Esophagus mucosa (tissue), 1 donor: ENCODE measurements at regions not wholly inside any gene's neighbourhood (a gene's known extent, or its start where the extent isn't known, plus 50 kb on each side); places are given as distances from the start of the nearest gene placed in this dataset.

ENCODE experiments used
- ATAC-seq: fragments of 200-7000 bp; cut with Tn5 transposase; one replicate; pipeline ENCODE4 v1.9.1; 2020
- donor health status: DM: yes; HTN: yes; CAD: no.

DNA sequence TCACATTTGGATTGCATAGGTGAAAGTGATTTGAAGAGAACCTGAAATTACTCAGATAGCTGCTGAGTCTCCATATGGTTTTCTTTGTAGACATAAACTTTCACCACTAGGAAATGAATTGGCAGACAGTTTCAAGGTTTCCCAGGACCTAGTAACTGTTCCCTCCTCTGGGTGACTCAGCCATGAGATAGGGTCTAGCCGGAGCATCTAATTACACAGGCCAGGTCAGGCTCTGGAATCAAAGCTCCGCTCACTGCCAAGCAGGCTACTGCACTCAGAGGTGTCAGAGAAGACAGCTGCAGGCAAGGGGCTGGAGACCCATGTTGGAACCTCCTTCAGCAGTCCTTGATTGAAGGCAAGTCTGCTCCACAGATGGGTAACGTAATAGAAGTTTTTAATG, 429.2 kb downstream of the TNS1 start:
- ATAC-seq, result no peak

DNA sequence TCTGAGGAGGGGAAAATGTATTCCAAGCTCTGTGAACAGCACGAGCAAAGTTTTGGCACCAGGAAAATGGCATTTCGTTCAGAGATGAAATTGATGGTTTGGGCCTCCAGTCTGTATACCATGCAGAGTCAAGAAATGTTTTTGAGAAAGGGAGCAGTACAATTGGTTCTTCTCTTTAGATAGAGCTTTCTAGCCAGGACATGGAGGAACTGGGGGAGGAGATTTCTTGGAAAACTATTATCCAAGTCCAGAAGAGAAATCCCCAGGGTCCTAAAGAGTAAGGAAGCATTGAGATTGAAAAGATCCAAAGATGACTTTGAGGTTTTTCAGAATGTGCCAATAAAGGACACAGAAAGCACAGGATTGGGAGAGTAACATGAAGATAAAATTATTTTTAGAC, 432.4 kb downstream of the TNS1 start:
- no peak for ATAC-seq

DNA sequence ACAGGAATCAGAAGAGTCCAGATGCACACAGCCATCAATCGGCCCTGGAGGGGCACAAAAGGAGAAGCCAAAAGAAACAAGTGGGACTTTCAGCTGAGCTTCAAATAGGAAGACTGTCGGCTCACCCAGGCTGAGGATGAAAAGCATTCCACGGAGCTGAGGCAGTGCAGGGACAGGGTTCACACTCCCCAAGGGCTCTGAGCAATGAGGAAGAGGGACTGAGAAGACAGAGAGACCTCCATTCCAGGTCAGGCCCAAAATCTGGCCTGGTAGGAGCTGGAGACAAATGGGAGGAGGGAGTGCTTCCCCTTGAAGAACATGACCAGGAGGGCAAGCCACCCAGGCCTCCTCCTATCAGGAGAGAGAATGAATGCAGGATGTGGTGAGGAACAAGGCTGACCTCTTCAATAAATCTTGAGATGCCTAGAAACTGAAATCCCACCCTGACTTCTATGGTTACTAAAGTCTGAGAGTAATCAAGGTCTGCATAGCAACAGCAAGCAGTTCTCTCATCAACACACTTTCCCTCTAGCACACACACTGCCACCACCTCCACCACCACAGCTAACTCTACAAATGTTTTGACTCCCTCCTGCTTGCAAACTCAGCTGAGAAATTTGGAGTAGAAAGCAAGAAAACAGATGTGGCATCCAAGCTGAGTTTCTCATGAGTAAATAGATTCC, 434.4 kb downstream of the TNS1 start:
- ATAC-seq, result no peak

DNA sequence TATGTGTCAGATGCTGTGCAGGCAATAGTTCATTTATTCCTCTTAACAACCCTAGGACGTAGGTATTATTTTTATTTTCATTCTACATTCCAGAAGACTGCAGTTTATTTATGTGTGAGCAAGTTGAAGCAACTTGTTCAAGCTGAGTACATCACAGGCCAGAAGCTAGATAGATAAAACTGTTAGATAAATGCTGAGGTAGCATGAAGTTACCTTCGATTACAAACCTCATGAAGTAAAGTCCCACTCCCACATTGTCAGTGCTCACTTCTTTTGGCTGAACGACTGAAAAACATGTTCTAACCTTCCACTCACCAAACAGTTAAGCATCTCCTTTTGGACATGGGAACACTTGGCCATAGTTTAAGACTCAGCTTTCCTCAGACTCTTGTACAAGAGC, 439.2 kb downstream of the TNS1 start:
- ATAC-seq, result no peak

DNA sequence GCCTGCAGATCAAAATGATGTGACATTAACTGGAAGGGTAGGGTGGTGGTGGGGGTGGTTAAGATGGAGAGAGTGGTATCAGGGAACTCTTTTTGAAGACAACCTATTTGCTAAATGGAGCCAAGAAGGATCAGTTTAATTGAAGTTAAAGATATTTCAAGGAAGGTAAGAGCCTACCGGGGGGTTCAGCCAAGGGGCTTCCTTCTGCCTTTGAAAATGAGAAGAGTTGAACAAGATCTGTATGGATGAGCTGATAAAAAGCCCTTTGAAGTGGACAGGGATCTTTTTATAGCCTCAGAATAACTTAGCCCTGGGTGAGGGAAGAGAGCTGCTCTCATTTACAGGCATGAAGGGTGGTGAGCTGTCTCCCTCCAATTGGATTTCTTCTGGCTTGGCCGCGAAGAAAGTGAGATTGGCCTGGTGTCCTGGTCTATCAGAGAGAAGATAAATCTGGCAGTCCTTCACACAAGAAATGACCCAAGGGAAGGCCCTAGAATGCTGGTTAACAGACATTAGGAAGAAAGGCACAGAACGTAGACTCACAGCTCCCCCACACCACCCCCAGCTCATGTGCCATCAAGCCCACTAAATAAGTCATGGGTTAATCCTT, 439.8 kb downstream of the TNS1 start:
- ATAC-seq, result no peak

DNA sequence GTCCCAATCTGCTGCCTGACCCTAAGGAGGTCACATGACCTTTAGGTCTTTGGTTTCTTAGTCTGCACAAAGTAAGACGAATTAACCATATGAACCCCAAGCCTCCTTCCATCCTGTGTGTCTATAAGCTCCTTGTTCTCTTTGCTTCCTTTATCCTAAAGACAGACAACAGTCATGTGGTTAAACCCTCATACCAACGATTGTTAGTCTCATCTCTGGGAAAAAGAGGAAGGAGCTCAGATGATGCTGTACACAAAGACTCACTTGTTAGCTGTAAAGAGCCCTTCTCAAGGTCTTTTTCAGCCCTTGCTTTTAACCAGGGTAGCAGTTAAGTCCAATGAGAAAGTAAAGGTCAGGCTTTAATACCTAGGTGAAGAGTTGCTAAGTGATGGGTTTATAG, 443.7 kb downstream of the TNS1 start:
- ATAC-seq, result no peak

DNA sequence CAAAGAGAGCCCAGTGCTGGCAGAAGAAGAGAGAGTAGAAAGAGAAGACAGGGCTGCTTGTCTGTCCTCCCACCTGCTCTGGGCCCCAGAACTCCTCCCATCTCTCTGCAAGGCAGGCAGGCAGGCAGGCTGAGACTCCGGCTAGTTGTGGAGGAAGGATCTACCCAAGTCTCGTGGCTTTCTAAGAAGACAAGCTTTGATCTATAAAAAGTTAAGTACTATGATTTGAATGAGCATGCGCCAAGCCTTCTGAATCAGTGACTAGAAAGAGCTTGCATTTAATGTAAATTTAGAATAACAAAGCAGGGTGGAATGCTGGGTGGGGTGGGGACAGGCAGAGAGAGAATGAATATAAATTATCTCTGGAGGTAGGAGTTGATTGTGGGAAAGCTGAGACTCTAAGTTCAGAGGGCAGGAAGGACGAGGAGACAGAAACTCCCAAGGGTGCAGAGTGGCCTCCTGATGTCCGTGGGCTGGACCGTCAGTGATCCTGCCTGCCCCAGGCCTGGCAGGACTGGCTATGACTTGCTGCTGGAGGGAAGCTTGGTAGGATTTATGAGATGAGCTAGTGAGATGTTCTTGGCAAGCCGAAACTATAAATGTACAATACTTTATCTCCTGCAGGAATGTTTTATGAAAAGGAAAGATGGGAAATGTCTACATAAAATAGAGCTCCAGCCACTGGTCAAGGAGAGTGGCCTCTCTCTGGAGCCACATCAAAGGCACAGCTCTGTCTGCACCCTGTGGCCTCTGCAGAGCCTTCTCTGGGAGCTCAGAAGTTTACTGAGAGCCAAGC, 447.5 kb downstream of the TNS1 start:
- peak; percentile 46 for ATAC-seq

DNA sequence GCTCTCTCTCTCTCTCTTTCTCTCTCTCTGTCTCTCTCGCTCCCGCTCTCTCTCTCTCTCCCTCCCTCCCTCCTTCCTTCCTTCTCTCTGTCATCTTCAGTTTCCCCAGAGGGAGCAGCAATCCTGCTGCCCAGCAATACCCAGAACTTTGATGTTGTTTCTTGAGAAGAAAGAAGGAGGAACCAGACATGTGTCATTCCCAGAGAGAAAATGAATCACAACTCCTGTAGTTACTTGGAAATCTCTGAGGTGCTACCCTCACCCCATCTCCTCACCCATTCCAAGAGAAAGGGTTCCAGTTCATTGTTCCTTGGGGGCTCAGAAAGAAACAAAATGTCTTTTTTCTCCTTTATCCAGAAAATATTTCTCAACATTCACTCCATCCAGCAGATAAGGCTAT, 449.1 kb downstream of the TNS1 start:
- no peak for ATAC-seq

DNA sequence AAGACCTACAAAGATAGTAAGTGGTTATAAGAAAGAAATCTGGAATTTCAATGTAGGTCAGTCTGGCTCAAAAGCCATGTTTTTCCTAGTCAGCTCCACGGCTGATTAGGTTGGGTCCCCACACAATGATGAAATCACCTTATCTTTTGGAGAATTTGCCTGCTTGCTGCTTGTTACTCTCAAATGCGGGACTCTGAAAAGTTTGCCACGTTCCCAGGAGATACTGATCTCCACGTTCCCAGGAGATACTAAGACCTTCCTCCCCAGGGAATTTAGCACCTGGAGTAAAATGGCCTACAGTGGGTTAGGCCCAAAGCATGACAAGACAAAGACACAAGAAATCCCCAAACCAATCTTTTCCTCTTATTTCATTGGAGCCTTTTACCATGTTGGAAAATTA, 449.6 kb downstream of the TNS1 start:
- no peak for ATAC-seq

DNA sequence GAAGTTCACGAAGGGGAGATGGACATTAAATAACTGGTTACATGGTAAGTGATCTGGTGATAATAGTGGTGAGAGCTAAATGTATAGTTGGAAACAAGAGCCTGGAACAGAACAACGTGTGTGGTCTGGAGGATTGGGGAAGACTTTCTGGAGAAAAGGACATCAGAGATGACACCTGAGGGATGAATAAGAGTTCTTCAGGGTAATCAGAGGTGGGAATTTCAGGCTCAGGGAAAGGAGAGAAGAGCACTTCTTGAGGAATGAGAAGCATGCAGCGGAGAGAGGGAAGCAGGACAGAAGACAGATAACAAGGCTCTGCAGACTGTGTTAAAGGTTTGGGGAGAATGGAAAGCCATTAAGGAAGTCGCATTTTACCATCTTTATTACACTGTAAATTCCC, 450.7 kb downstream of the TNS1 start:
- ATAC-seq, result no peak

DNA sequence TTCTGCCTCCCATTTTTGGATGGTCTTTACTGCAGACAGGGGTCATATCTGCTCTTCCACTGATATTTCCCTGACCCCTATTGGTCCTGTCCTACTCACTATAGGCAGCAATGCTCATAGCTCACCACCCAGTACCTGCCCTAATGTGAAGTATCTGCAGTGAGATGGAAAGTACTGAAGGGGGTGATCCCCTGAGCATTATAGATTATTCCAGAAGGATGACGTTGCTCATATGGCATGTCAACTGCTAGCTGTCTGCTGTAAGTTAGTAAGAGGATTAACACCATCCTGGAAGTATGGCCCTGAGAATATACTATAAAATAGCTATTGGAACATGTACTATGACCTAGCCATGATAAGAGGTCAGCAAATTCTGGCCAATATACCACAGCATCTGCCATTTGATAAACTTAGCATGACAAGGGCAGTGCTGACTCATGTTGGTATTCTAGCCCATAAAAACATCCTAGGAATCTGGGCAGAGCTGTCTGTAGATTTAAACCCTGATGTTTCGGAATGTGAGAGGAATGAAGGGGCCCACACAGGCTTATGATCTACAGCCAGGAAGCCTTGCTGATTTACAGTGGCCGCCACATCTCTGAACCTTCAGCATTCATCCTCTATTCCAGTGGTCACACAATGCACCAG, 451.4 kb downstream of the TNS1 start:
- ATAC-seq, result no peak

DNA sequence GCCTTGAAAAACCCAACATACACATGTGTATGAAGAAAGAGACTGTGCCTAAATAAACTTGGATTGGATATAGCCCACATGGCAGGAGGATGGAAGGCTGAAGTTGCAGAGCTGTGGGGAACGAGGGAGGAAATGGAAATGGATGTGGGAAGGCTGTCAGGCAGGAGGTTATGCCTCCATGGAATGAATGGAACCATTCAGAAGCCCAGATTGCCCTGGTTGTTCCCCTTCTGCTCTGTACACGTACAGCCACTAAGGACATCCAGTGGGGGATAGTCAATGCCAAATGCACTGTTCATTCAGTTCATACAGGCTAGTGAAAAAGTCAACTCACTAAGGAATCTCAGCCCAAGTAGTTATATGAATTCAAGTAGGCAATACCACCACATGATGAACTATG, 463.7 kb downstream of the TNS1 start:
- no peak for ATAC-seq

DNA sequence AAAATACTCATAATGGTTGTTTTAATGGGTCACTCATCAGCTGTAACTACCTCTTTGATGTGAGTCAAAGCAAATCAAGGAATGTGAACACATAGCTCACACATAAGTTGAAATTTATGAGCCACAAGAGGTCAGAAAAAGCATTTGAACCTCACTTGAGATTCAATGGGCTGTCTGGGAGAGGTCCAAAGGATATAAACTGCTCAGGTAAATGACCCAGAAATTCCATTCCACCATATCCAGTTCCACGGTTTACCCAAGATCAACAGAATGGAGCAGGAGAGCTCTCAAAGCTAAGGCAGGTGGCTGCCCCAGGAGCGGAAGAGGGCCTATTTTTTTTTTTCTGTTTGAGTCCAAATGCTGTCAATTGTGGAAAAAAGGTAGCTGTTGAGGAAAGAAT, 464.1 kb downstream of the TNS1 start:
- ATAC-seq, result no peak

DNA sequence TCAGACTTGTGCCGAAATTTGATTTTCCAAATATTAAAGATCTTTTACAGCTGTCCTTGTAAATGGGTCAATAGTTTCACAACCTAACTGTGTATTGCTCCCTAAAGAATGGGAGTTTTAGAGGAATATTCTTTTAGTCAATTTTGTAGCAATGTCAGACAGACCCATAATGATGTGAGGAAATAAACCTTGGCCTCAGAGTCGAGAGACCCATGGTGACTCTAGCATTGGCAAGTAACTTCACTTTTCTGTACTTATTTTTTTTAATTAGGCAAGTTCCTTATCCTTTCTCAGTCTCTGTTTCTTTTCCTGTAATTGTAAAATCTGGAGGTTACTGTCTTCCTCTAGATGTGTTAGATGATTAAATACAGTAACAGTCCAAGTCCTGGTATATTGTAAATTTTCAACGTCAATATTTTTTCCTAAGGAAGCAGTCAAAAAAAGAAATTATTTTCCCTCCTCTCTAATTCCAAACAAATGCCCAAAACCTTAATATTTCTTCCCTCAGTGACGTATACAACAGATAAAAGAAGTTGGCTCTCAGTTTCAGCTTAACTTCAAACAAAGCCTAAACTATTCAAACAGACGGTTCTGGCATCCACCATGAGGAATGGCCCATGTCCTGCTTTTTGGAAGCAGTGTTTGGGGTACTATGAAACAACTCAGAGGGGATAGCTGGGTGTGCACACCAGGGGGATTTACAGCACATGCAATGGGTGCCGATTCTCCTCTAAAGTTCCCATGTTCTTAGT, 466.7 kb downstream of the TNS1 start:
- ATAC-seq, result no peak

DNA sequence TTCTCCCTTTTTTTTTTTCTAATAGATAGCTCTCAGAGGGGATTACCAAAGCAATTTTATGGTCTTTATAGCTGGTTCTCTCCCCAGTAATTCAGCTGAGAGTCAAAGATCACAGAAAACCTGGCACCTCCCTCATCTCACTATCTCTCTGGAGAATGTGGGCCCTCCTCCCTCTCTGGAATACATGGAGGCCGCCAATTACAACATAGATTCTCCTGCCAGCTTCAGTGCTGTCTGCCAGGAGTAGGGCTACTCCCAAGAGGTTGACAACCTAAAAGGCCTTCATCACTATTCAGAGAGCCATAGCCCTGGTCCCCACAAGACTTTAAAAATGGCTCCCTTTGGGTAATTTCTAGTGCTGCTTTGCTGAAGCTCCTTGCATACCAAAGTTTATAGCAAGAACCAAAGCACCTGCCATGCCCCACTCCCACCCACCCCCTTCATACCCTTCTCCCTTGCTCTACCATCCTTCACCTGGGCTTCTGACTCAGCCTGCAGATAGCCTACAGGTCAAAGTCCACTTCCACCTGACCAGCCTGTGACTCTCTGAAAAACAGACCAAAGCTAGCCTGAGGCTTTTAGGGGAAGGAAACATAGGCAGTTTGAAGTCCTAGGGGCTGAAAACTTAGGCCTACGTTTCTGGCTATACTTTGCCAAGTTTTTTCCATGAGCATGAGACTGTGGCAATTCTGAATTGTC, 472.3 kb downstream of the TNS1 start:
- no peak for ATAC-seq

DNA sequence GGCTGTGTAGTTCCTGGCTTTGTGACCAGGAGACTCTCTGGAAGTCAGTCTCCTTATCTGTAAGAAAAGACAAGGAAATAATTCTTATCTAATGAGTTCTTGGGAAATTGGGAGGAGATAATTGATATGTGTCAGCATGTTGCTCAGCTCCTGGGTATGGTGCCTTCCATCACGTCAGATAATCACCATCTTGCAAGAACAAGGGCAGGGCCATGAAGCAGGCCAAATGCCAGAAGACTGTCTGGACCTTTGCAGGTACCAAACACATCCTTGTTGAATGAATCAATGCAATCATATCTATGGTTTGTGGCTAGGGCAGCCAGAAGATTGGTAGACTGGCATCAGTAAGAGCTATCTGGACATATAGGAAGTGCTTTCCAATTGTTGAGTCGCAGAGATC, 473.5 kb downstream of the TNS1 start:
- ATAC-seq, result no peak

DNA sequence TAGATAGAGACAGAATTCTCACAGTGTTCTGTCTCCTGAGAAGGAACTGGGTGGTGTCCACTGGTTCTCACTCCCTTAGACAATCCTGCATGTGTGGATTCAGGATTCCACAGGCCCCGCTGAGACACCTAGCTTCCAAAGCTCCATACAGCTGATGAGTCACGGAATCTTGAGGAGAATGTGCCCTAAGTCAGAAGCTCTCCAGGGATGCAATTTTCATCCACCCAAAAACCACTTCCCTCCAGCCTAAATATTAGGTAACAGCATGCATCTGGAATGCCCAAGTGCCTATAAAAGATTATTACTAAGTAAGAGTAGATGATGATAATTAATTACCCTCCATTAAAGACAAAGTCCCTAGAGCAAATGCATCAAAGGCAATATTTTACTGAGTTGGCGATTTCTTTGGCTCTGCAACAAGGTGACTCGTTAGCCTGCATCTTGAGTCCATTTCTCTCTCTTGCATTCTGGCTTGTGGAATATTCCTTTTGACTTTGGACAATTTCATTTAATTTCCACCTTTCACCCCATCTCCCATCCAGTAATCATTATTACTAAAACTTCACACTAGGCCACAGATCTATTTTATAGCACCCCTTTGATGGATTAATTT, 475.1 kb downstream of the TNS1 start:
- no peak for ATAC-seq

DNA sequence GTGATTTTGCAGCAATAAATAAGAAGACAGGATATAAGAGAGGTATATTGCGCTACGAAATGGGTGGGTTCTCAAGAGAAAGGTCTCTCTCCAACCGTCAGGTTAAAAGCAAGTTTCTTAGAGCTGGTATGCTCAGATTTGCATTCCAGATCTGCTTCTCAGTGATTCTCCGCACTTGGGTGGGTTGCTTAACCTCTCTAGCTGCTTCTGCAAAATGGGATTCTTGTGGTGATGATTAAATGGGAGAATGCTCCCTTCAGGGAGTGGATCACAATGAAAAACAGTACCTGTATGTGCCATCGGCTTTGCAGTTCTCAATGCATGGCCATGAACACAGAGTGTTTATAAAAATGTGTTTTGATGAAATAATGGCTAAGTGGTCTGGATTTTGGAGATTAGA, 477.7 kb downstream of the TNS1 start:
- no peak for ATAC-seq

DNA sequence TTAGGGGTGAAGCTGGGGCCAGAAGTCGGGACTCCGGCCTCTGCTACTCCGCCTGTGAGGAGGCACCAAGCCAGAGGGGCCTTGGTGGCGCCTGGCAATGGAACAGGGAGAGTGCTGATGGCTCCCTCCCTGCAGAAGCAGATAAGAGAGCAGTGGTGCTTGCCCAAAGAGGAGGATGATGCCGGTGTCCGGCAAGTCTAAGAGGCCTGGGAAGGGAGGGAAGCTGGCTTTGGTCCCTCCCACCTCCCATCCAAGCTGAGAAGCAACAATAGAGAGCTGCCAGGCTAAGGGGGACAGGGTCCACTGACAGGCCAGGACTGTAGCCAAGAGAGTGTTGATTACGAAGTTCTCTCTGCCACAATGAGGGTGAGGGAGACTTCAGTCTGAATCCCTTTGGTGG, 479.5 kb downstream of the TNS1 start:
- ATAC-seq, result no peak

DNA sequence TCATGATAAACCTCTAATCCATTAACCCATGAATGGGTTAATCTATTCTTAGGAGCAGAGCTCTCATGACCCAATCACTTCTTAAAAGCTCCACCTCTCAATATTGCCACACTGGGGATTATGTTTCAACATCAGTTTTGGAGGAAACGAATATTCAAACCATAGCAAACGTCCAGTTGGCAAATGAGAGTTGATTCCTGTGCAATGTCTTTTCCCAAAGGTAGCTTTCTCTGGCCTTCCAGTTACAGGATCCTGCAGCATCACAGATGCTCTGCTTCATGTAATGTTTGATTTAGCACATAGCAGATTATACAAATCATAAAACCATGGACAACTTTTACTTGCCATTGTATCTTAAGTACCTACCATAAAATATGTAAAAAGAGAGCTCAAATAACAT, 481.0 kb downstream of the TNS1 start:
- ATAC-seq, result no peak

DNA sequence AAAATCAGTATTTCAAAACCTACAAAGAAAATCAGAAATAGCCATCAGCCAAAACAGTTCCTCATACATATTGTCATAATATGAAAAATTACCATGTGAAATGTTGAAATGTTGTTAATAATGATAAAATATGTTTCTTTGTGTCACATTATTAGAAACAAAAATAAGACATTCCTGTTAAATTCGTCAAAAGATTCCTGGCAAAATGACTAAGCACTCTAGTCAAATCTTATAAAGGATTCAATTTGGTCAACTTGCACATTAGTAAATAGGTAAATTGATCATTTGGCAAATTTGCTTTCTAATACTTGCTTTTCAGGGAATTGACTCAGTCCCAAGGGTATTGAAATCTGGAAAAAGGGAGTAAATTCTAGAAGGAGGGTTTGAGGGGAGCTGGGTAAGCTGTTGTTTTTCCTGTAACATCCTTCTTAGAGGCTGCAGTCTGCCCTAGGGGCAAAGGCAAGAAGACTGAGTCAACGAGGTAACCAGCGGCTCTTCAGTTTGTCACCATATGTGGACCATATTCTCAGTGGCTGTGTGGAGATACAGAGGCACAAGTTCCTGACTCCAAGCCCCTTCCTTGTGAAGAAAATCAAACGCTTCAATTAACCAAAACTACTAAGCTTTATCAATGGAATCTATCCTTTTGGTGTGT, 482.3 kb downstream of the TNS1 start:
- ATAC-seq, result no peak
